ENCODE measurements at regions not wholly inside any gene's neighbourhood (a gene's known extent, or its start where the extent isn't known, plus 50 kb on each side); places are given as distances from the start of the nearest gene placed in this dataset.

DNA sequence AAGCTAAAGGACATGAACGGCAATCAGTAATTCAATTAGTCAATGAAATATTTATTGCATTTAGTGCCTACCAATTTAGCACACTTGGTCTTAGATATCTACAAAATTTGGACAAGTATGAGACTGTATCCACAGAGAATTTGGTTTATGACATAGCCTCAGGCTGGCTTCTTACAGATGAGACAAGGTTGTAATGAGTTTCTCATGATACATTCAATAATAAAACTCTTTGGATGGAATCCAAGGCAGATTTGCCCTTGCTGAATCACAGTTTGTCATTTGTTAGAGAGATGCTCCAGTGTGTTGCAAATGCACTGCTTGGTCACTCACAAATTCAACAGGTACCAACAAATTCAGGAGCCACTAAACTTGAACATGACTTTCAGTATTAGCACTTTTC lies 162.5 kb downstream of the GPR37 start:
- TF ChIP-seq, protein P1, sequence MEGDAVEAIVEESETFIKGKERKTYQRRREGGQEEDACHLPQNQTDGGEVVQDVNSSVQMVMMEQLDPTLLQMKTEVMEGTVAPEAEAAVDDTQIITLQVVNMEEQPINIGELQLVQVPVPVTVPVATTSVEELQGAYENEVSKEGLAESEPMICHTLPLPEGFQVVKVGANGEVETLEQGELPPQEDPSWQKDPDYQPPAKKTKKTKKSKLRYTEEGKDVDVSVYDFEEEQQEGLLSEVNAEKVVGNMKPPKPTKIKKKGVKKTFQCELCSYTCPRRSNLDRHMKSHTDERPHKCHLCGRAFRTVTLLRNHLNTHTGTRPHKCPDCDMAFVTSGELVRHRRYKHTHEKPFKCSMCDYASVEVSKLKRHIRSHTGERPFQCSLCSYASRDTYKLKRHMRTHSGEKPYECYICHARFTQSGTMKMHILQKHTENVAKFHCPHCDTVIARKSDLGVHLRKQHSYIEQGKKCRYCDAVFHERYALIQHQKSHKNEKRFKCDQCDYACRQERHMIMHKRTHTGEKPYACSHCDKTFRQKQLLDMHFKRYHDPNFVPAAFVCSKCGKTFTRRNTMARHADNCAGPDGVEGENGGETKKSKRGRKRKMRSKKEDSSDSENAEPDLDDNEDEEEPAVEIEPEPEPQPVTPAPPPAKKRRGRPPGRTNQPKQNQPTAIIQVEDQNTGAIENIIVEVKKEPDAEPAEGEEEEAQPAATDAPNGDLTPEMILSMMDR (IDR thresholded peaks at IDR 0.05) = no peak
- no peak for TF ChIP-seq POLR2AphosphoS5 (IDR thresholded peaks at IDR 0.05)
- TF ChIP-seq POLR2A (IDR thresholded peaks at IDR 0.05) = no peak
- no peak for TF ChIP-seq EP300 (IDR thresholded peaks at IDR 0.05)

All from suprapubic skin (tissue), 4 donors.